Stimulated activated CD4-positive, alpha-beta T cell treated with anti-CD3 and anti-CD28 coated beads, Interleukin-15, amount 100 ng/mL, for 24 hours (primary cell): ENCODE measurements at regions not wholly inside any gene's neighbourhood (a gene's known extent, or its start where the extent isn't known, plus 50 kb on each side); places are given as distances from the start of the nearest gene placed in this dataset.

Experiments used
- DNase-seq: peaks from one replicate; pipeline ENCODE4 v3.0.0-alpha.2; 2020

DNA sequence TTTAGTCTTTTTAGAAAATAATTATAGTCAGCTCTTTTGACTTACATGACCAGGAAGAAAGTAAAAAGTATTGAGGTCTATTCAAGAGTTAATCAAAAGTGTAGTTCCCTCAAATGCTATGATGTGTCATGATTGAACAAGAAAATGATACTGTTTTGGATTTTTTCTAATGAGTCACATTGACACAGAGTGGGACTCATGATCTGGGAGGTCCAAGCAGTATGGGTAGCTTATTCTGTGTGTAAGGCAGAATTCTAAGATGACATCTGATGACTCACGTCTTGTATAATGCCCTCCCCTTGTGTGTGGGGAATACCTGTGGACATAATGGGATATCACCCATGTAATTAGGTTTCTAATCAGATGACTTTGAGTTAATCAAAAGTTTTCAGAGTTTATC, 178.1 kb upstream of the DDHD1 start:
- no peak for DNase-seq

DNA sequence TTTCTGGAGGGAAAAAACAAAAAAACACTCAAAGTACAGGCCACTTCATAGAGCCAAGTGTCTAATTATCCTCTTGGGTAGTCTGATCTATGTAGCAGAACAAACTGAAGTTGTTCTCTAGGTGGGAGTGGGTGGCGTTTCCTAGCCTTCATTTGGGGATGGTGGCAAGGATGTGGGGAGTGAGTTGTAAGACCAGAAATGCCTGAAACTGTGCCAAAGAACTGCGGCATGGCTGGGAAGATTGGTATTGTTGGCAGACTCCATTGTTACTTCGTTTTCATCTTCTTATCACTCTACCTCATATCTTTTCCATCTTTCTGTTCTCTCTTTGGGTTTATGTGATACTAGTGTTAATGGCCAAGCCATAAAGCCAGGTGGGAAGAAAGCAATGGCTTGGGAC, 177.3 kb upstream of the DDHD1 start:
- no peak for DNase-seq

DNA sequence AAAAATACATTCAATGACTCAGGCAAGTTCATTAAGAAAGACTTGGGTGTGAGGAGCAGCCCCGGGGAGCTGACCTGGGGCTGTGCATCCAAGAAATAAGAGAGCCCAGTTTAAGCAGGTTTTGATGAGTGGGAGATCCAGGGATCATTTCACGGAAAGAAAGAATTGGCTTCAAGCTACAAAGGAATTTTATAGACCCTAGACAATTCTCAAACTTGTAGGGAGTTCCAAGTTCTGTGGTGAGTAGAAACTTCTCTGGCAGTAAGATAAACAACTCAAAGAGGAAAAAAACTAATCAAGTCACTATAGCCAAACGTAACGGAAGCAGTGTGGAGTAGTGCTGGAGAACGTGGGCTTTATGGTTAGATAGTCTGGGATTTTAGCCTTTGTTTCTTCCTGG, 175.7 kb upstream of the DDHD1 start:
- no peak for DNase-seq

DNA sequence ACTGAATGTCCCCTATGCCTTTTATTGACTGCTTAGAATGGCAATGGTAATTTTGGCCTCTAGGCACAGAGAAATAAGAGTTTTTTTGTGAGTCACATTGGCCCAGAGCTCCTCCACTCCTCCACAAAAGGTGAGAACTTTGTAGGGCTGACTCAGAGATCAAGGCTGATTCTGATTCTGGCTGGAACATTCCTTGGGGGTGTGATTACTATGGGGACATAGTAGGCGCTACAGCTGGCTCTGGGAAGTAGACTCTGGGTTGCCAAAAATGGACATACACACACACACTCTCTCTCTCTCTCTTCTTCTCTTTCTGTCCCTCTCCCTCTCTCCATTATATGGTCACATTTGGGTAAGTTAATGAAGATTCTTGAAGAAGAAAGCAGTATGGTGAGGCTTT, 174.6 kb upstream of the DDHD1 start:
- no peak for DNase-seq

DNA sequence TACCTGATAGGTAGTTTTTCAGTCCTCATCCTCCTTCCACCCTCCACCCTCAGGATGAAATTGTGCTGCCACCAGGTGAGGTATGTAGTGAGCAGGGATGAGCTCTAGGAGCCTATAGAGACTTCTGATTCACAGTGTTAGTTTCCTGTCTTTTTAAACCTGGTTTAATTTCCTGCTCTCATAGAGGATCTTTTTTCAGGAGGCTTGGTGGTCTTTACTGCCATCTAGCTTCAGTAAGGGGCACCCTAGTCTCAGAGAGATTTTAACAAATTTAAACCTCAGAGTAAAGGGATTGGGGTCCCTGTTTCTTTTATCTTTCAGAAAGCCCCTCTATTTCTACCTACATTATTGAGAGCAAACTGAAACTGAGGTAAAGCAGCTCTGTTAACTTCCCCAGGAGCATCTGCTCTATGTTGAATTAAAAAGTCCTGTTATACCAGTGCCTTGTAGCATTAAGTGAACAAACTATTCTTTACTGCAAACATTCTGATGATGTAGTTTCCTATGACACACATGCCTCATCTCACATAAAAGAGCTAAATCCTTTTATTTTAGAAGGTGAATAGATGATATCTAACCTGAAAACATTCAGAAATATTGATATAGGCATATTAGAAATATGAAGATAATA, 172.2 kb upstream of the DDHD1 start:
- DNase-seq = no peak

DNA sequence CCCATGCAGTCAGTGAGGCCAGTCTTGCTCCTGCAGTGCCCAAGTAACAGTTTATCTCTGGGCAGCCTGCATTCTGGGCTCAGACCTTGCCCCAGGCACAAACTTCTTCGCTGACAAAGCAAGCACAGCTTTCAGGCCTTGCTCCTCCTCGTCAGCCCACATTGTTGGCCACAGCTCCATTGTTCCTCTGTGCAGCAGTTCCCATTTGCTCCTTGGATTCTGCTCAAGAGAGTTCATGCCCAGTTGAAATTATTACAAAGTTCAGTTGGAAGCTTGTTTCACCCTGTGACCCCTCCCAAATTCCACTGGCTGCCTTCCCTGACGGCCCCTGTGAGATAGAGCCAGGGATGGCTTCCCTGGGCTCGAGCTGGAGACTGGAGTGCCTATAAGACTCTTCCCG, 163.4 kb upstream of the DDHD1 start:
- no peak for DNase-seq

DNA sequence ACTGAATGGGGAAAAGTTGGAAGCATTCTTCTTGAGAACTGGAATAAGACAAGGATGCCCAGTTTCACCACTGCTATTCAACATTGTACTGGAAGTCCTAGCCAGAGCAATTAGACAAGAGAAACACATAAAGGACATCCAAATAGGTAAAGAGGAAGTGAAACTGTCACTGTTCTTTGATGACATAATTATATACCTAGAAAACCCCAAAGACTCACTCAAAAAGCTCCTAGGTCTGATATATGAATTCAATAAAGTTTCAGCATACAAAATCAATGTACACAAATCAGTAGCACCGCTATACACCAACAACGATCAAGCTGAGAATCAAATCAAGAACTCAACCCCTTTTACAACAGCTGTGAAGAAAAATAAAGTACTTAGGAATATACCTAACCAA, 157.3 kb upstream of the DDHD1 start:
- DNase-seq = no peak

DNA sequence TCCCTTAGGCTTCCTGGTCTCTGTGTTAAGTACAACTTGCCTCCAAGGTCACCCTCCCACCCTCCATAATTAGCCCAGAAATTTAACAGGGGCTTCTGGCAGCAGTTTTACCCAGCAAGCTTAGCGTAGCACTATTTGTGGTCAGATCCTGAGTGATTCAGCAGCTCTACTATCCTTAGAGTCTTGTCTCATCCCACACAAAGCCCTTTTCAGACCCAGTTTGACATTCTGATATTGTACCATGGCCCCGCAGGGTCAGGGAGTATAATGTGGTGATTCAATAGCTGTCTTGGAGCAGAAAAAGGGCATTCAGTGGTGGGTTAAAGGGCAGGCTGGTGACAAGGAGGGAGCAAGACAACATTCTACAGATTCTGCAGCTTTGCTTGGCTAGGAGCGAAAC, 153.8 kb upstream of the DDHD1 start:
- no peak for DNase-seq

DNA sequence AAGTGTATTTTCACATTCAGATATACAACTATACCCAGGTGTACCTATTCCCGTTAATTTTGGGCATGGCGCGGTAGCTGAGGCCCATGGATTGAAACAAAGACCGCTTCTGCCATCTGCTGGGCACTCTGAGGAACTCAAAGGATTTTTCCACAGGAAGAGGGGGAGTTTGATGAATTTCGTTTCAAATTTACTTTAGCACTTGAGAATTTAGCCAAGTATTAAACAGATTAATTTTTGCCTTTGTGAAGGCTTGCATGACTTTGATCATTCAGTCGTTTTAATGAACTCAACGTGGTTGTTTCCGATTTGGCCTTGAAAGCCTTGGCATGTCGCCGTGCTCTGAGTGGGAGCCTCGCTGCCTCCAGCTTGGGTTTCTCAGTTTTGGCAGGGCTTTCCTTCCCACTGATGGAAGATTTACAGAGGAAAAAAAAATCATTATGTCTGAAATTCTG, 153.2 kb upstream of the DDHD1 start:
- DNase-seq = peak; percentile 61

DNA sequence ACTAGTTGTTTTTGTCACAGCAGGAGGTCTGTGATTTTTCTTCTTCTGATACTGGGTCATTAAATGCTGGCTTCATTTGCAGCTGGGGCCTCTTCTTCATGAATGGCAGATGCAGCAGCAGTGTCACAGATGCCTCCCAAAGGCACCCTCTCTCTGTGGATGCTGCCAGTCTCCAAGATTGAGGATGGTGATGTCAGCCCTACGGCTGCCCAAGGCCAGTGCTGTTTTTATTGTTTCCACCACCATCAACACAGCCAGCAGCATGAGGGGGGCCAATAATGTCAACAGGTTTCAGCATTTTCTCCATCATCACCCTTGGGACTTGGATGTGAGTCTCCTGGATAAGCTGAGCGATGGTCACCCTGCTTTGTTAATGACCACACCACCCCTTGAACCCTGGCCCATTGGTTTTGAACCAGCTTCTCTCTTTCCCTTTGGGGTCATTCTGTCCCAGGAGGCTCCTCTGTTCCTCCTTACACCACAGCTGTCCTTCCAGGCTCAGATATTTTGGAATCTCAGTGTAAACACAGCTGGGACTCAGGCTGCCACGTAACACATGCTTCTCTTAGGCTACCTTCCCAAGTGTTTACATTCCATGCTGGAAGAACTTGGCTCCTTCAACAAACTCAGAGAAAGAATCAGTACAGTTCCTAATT, 151.7 kb upstream of the DDHD1 start:
- DNase-seq = no peak

DNA sequence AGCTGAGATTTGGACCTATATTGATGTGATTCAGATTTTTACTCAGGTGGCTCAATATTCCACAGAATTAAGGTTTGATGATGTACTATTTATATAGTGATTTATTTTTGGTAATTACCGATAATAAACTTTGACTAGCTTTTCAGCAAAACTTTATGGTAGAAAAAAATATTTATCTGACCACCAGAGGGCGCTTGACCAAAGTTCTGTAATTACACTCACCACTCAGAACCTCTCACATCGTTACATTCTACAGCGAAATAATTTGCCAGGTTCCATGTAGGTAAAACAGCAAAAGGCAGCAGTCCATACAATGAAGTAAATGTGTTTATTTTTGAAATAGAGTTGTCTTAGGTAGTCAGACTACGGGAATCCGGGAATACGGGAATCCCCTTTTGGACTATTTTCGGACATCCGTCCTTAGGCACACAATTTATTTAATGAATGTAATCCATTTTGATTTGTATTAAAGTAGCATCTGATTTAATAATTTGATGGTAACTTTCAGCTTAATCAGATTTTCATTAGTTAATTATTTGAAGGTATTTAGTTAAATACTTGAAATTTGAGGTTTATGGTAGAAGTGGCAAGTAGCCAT, 143.0 kb upstream of the DDHD1 start:
- DNase-seq = peak; percentile 13

DNA sequence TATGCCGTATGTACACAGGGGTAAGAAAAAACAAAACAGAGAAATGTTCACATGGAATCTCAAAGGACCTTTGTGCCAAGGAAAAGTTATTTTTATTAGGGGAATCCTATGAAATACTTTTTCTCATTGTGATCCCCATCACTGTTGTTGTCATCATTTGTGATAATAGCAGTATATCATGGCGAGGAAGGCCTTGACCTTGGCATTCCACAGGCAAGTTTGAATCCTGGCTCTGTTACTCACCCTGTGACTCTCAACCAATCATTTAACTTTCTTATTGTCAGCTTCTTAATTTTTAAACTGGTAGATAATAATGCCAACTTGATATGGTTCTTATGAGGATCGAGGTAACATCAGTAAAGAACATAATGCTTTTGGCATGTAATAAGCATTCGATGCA, 142.2 kb upstream of the DDHD1 start:
- DNase-seq = no peak

DNA sequence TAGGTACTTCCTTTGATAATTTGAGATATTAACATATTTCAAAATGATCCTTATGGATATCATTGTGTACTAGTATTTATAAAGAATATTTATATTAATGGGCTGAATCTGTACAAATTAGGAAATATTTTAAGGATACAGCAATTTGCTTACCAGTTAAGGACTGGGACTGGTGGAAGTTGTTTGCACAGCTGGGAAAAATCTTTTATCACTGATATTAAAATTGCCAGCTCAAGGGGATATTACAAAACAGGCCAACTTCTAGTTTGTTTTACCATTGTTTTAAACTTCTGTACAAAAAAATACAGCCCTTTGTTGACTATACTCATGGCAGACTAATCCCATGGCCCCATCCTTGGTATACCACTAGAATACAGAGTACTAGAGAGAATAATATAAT, 133.2 kb upstream of the DDHD1 start:
- no peak for DNase-seq

DNA sequence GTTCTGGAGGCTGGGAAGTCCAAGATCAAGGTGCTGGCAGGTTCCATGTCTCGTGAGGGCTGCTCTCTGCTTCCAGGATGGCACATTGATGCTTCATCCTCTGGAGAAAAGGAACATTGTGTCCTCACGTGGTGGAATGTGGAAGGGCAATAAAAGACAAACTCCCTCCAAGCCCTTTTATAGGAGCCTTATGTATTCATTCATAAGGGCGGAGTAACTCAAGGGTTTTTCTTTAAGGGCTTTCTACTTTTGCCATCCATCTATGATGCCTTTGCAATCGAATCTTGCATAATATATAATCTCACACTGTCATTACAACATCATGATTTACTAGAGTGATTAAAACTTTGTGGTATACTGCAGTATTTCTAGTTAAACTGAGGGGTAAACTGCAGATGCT, 132.7 kb upstream of the DDHD1 start:
- no peak for DNase-seq

DNA sequence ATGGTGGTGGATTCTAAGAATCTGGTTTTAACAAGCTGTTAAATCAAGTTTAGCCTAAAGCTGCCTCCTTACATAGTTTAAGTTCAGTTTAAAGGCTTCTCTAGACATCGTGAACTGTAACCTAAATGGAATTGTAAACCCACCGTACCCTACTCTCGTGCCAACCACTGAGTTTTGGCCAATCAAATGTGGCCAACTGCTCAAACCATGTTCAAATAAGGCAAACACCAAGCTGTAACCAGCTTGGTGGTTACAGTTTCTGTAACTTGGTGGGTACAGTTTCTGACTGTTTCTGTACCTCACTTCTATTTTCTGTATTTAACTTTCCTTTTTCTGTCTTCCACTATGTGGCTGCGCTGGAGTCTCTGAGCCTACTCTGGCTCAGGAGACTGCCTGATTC, 131.9 kb upstream of the DDHD1 start:
- DNase-seq = no peak

DNA sequence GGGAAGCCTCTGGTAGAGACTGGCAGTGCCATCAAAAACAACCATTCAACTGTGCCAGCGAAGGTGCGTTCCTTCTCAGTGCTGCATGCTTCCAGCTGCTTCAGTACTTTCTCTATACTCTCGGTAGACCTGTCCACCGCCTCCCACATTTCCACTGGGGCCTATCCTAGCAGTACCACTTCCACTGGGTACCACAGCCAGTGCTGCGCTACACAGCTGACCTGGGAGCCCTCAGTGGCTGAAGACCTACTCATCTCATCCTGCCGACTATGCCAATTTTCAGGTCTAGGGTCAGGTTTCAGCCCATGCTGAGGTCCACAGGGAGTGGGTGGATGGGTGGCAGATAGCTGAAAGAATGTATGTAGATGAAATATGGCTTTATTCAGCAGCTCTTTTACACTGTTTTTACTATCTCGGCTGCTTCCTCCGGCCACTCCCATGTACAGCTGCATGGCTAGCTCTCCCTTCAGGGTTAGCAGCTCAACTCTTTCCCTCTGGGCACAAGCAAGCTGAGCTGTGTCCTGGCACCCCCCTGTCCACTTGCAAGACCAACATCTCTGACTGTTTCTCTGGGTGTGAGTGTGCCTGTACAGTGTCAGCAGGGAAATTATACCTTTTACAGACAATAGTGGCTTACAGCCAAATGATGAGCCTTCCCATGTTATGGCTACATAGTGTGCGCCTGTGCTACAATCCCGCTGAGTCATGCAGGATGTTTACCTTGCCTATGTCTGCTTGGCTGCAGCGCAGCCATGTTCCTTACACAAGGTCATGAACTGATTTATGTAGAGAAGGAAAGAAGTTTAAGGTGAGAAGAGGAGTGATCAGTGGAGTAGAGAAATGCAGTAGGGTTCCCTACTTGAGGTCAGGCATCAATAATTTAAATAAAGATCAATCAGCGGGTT, 125.7 kb upstream of the DDHD1 start:
- no peak for DNase-seq

DNA sequence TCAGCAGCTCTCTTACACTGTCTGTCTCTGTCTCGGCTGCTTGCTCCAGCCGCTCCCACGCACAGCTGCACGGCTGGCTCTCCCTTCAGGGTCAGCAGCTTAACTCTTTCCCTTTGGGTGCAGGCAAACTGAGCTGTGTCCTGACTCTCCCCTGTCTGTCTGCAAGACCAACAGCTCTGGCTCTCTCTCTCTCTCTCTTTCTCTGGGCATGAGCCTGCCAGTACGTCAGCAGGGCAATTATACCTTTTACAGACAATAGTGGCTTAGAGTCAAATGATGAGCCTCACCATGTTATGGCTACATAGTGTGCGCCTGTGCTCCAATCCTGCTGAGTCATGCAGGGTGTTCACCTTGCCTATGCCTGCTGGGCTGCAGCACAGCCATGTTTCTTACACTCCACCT, 120.5 kb upstream of the DDHD1 start:
- DNase-seq = no peak

DNA sequence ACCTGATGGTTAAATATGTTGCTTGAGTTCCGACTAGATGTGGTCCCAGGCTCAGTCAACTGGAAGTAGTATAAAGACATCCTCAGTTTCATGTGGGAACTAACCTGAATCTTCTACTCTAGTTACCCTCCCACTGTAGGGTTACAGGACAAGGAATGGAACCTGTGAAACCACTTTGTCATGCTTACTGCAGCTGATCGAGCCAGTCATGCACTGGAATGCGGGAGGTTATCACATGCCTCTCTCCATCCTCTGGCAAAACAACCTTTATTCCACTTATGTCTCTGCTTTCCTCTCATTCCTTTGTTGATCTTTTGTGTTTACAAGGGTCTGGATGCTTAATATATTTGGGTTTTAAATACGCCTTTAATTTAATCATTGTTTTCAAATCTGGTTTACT, 111.9 kb upstream of the DDHD1 start:
- DNase-seq = no peak

DNA sequence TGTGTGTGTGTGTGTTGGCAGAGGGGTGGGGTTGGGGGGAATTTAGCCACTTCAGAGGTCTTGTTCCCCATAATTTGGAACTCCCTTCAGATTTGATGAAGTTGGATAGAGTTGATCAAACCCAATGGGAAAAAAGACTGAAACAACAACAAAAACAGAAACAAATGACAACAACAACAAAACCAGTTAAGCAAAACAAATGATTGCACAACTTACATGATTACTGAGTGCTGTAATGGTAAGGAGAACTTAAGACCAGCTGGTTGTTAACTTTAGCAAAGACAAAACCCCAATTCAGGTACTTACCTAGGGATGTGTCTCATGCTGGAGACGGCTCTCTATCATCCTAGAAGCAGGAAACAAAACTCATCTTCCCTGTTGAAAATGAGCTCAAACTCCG, 107.8 kb upstream of the DDHD1 start:
- no peak for DNase-seq

DNA sequence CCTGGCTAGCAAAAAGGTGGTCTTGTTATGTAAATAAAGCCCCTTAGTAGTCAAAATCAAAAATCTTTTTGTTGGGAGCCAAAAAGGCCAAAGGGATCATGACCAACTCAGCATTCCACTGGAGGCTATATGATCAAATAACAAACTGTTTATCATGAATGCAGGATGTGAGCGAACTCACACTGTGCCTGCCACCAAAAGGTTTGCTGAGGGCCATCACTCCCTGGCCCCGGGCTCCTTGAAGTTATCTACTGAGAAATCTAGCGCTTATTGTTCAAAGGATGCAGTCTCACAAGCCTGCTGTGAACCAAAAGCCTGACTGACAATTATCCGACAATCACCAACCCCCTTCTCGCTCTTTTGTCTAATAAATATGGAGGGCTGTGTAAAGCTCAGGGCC, 107.2 kb upstream of the DDHD1 start:
- no peak for DNase-seq

DNA sequence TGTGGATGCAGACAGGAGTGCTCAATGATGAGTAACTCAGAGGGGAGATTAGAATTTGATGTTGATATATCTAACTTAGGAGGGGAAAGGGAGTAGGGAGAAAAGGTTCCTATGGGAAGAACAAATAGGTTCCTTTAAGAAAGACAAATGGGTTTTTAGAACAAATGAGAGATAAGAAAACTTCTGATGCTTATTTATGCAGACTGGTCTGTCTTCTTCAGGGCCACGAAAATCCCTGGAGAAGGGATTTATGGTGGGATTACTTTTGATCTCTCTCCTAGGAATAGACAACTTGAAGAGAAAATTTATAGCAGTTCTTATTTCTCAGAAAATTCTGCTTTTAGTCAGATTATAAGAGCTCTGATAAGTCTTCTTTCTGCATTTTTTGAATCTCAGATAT, 99.0 kb upstream of the DDHD1 start:
- no peak for DNase-seq

DNA sequence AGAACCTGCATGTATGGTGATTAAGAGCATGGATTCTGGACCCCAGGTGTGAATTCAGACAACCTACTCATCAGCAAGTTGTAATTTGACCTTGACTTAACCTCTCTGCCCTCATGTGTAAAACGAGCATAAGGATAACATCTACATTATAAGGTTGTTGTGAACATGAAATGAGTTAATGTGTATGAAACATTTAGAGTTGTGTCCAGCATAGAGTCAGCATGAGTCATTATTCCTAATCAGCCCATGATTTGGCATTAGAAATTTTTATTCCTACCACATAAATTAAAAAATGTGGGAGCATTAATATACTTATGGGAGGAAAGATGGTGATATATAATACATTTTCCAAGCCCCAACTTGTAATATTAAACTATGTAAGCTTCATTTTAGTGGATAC, 95.9 kb upstream of the DDHD1 start:
- DNase-seq = no peak

DNA sequence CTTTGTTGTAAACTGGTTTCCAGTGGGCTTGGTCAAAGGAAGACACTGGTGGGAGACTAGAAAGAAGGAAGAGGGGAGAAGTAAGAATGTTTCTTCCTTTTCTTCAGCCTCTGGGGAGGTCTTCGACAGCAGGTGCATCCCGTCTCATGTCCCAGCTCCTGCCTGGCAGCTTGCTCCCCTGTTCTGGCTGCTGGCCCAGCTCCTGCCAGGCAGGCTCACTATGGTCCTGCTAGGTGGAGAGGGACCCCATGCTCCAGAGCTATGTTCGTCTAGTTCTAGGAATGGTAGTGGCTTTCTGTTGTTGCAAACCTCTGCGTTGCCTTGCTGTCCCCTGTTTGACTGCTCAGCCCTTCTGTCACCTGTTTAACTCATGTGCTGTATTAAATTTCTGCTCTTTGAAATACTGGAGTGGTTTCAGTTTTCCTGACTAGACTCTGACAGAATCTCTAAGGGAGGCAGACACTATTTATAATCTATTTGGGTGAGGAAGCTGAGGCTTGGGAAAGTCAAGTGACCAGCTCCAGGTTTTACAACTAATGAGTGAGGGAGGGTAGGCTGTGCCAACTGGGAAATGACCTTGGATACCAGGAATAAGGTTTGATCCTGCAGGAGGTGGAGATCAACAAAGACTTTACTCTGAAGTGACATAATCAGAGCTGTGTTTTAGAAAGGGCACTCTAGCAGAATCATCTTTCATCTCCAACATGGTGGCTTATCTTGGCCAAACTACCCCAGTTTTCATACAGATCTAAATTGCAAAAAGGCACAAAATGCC, 94.7 kb upstream of the DDHD1 start:
- no peak for DNase-seq
